Type B pancreatic cell (in vitro differentiated cells): ENCODE measurements at regions not wholly inside any gene's neighbourhood (a gene's known extent, or its start where the extent isn't known, plus 50 kb on each side); places are given as distances from the start of the nearest gene placed in this dataset.

Experiments used
- DNase-seq: peaks from one replicate; pipeline ENCODE4 v3.0.0; 2021; ENCODE audit warnings: mixed read lengths; ENCODE audit not compliant: unreplicated experiment; ENCODE audit errors: extremely low spot score
- H3K27ac Mint-ChIP-seq: 2 replicates; pipeline ENCODE4 v1.8.0; 2021; ENCODE audit warnings: mild to moderate bottlenecking, mixed read lengths
- H3K27me3 Mint-ChIP-seq: 2 replicates; pipeline ENCODE4 v1.8.0; 2021; ENCODE audit warnings: mixed read lengths
- H3K36me3 Mint-ChIP-seq: 2 replicates; pipeline ENCODE4 v1.8.0; 2021; ENCODE audit warnings: mixed read lengths
- H3K4me1 Mint-ChIP-seq: one replicate; pipeline ENCODE4 v1.8.0; 2021; ENCODE audit warnings: mixed read lengths; ENCODE audit not compliant: unreplicated experiment
- H3K4me3 Mint-ChIP-seq: 2 replicates; pipeline ENCODE4 v1.8.0; 2021; ENCODE audit warnings: mild to moderate bottlenecking, mixed read lengths
- H3K9me3 Mint-ChIP-seq: 2 replicates; pipeline ENCODE4 v1.8.0; 2021; ENCODE audit warnings: mixed read lengths
- CTCF ChIP-seq: fragments of 200-600 bp; sonication (generic); conservative IDR thresholded peaks from 2 replicates; pipeline ENCODE4 v1.5.0; 2021; ENCODE audit warnings: antibody characterized with exemption, mild to moderate bottlenecking

GRCh38 chr13:79631051-79631659 is 150.2 kb downstream of the NDFIP2 start:
- Mint-ChIP-seq H3K9me3 (peaks cover 12% of the 10 kb centered on the region), H3K27me3 (no peaks in the 10 kb centered on the region), H3K36me3 (no peaks in the 10 kb centered on the region), H3K4me3 (no peak overlapping the region), H3K27ac (no peak overlapping the region), H3K4me1 (peaks cover 5% of the 10 kb centered on the region)
- peak; percentile 43 for TF ChIP-seq CTCF
- DNase-seq = no peak

DNA sequence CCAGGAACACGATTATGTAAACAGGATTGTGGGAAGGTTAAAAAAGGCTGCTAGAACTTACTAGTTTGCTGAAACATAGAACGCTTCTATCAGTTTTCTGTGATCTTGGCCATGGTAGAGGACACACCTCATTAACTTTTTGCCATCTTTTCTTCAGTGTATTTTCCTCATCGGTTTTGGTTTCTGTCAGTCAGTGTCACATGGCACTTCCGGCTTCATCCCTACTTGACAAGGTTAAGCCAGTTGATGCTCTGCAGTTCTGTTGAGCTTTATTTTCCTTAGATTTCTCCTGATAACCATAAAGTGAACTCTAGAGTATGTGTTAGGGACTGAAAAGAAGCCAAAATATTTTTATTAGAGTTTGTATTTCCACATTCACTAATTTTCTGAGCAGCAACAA is 147.5 kb downstream of the NDFIP2 start:
- no peak overlapping the region for H3K27ac Mint-ChIP-seq
- DNase-seq = no peak
- H3K27me3 Mint-ChIP-seq = no peaks in the 10 kb centered on the region

DNA sequence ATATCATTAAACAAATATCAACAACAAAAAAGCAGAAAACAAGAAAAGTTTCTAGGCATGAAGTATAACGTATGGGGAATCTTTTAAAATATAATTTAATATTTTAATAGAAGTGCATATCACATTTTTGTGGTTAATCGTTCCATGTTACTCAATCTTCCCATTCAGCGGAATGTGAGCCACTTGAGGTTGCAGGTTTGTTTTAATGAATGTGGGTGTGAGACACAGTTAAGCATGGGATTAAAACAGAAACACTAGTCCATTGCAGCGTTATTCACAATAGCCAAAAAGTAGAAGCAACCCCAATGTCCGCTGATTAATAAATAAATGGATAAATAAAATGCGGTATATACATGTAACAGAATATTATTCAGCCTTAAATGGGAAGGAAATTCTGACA is 146.0 kb downstream of the NDFIP2 start:
- no peak overlapping the region for H3K4me3 Mint-ChIP-seq

More for the DNA sequence above, 147.5 kb downstream of the NDFIP2 start:
- no peak for TF ChIP-seq CTCF
- Mint-ChIP-seq H3K4me3 (no peak overlapping the region), H3K36me3 (no peaks in the 10 kb centered on the region), H3K4me1 (peaks cover 5% of the 10 kb centered on the region), H3K9me3 (peaks cover 12% of the 10 kb centered on the region)

DNA sequence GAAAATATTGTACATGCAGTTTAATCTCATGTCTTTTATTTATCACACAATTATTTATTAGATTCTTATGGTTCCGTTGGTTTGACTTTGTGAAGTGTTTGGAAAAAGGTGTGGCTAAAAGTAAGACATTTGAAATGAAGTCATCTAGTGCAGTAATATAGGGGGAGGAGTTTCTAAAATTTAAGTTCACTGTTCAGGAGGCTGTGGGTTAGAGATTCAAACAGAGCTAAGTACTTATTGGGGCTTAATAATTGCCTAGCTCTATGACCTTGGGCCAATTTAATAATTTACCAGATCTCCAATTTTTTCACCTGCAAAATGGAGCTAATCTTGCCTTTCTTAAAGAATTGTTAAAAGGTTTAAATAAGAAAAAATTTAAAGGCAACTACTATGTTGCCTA is 144.6 kb downstream of the NDFIP2 start:
- Mint-ChIP-seq H3K36me3 (no peaks in the 10 kb centered on the region), H3K27me3 (no peaks in the 10 kb centered on the region), H3K27ac (no peak overlapping the region), H3K4me3 (no peak overlapping the region), H3K9me3 (peaks cover 13% of the 10 kb centered on the region), H3K4me1 (peaks cover 5% of the 10 kb centered on the region)
- TF ChIP-seq CTCF = no peak
- DNase-seq = no peak

More for the DNA sequence above, 146.0 kb downstream of the NDFIP2 start:
- H3K27me3 Mint-ChIP-seq = no peaks in the 10 kb centered on the region
- peaks cover 15% of the 10 kb centered on the region for H3K9me3 Mint-ChIP-seq
- H3K27ac Mint-ChIP-seq = no peak overlapping the region
- no peaks in the 10 kb centered on the region for H3K36me3 Mint-ChIP-seq
- H3K4me1 Mint-ChIP-seq = peaks cover 9% of the 10 kb centered on the region
- TF ChIP-seq CTCF = no peak
- no peak for DNase-seq

- Mint-ChIP-seq H3K9me3 (peaks cover 8% of the 10 kb centered on the region), H3K27me3 (no peaks in the 10 kb centered on the region), H3K27ac (peak overlapping the region; percentile 99), H3K4me3 (peak overlapping the region; percentile 63), H3K4me1 (peaks cover 5% of the 10 kb centered on the region), H3K36me3 (no peaks in the 10 kb centered on the region)
- TF ChIP-seq CTCF = no peak
- DNase-seq = no peak
These were observed 140.9 kb downstream of the NDFIP2 start for GRCh38 chr13:79621902-79622301.
